Activated CD4-positive, alpha-beta T cell treated with anti-CD3 and anti-CD28 coated beads, Interleukin-2, amount 10 ng/mL, durations not matched to agents 7 days and 5 days (primary cell): ENCODE measurements at regions not wholly inside any gene's neighbourhood (a gene's known extent, or its start where the extent isn't known, plus 50 kb on each side); places are given as distances from the start of the nearest gene placed in this dataset.

ENCODE experiments used
- CTCF ChIA-PET: fragments of 350-600 bp; sonication (Branson Sonifier 250); formaldehyde crosslinking; loops from one replicate; lab custom pipeline; 2021; ENCODE audit warnings: antibody characterized with exemption; lab: Charles Lee
- POLR2A ChIA-PET: fragments of 350-600 bp; sonication (Branson Sonifier 250); formaldehyde crosslinking; loops from one replicate; lab custom pipeline; 2021; ENCODE audit warnings: antibody characterized with exemption; lab: Charles Lee
- DNase-seq: peaks from one replicate; pipeline ENCODE4 v3.0.0-alpha.2; 2020
- H3K27ac Mint-ChIP-seq: one replicate; pipeline ENCODE4 v1.8.0; 2021; ENCODE audit warnings: mild to moderate bottlenecking, moderate library complexity, mixed read lengths
- H3K27me3 Mint-ChIP-seq: one replicate; pipeline ENCODE4 v1.8.0; 2021; ENCODE audit warnings: mixed read lengths
- H3K36me3 Mint-ChIP-seq: one replicate; pipeline ENCODE4 v1.8.0; 2021; ENCODE audit warnings: low read depth, mixed read lengths
- H3K4me1 Mint-ChIP-seq: one replicate; pipeline ENCODE4 v1.8.0; 2021; ENCODE audit warnings: mixed read lengths
- H3K4me3 Mint-ChIP-seq: one replicate; pipeline ENCODE4 v1.8.0; 2021; ENCODE audit warnings: mild to moderate bottlenecking, moderate library complexity, mixed read lengths
- H3K9me3 Mint-ChIP-seq: one replicate; pipeline ENCODE4 v1.8.0; 2021; ENCODE audit warnings: mixed read lengths

DNA sequence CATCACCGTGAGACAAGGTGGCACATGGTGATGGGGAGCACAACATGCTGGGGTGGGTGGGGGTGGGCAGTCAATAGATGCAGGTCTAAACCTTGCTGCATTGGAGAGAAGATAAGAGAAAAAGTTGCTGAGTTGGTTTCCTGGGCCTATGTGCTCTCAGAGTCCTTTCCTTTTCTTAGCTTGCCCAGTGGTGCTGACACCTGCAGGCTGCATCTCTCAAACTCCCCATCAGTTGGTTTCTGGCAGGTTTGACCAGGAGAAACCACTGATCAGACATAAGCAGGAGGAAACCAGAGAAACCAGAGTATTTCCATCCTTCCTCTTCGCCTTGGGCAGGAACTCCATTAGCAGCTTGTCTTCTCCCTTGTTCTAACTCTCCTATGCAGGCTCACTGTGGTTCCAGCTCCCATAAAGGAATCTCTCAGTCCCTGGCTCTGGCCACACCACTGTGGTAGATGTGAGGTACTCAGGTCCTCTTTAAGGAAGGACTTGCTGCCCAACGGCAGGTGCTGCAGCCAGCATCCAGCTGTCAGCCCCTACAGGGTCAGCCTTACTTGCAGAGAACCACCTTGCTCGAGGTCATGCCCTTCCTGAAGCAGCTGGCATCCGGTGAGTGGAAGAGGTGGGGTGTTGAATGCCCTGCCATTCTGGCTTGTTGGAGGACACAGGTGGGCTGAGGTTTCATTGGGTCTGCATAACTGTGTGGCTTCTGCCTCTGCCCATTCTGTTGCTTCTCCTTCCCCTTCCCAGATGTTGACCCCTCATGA is 172.3 kb upstream of the ANKRD28 start:
- Mint-ChIP-seq H3K27ac (no peak overlapping the region), H3K27me3 (no peaks in the 10 kb centered on the region), H3K4me3 (no peak overlapping the region), H3K36me3 (no peaks in the 10 kb centered on the region), H3K4me1 (no peaks in the 10 kb centered on the region), H3K9me3 (no peaks in the 10 kb centered on the region)
- no peak for DNase-seq
- ChIA-PET CTCF (no interaction called here), POLR2A (no interaction called here)

DNA sequence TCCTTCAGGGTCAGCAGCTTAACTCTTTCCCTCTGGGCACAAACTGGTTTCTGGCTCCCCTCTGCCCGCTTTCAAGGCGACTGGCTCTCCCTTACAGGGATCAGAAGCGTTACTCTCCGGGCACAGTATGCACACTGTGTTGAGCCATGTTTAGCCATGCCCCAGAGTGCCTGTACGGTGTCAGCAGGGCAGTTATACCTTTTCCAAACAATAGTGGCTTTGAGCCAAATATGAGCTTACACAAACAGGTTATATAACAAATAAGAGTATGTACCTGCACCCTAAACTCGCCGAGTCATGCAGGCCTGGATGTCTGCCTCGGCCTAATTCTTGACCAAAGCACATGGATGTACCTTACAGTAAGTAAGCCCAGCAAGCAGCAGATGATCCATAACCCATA is 175.6 kb upstream of the ANKRD28 start:
- Mint-ChIP-seq H3K4me1 (no peaks in the 10 kb centered on the region), H3K36me3 (no peaks in the 10 kb centered on the region), H3K9me3 (no peaks in the 10 kb centered on the region), H3K27me3 (no peaks in the 10 kb centered on the region), H3K4me3 (no peak overlapping the region), H3K27ac (no peak overlapping the region)
- no peak for DNase-seq
- ChIA-PET POLR2A (interaction anchor here (0.7 kb wide), 1 partner anchor 28 kb away, joined by 3 read pairs; no protein-coding TSS in a partner anchor), CTCF (interaction anchor here (1.9 kb wide), 1 partner anchor 9 kb away, joined by 4 read pairs; no protein-coding TSS in a partner anchor)

DNA sequence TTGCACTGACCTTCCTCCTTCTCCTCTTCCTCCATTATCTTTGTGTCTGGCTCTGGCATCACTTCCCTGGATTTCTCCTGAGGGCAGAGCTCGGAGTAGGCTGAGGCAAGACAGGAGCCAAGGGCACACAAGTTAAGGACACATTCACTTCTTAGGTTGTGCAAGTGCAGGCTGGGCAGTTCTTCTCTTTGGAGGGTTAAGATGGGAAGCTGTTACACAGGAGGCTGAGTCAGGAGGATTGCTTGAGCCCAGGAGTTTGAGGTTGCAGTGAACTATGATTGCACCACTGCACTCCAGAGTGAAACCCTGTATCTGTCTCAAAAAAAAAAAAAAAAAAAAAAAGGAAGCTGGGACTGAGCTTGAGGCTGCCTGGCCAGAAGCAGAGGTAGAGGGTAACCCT is 176.2 kb upstream of the ANKRD28 start:
- no peaks in the 10 kb centered on the region for H3K4me1 Mint-ChIP-seq
- no peaks in the 10 kb centered on the region for H3K27me3 Mint-ChIP-seq
- no peak overlapping the region for H3K27ac Mint-ChIP-seq
- CTCF ChIA-PET = interaction anchor here (1.9 kb wide), 1 partner anchor 10 kb away, joined by 4 read pairs; no protein-coding TSS in a partner anchor
- POLR2A ChIA-PET = interaction anchor here (0.7 kb wide), 1 partner anchor 28 kb away, joined by 3 read pairs; no protein-coding TSS in a partner anchor
- no peaks in the 10 kb centered on the region for H3K36me3 Mint-ChIP-seq
- DNase-seq = no peak
- H3K4me3 Mint-ChIP-seq = no peak overlapping the region
- H3K9me3 Mint-ChIP-seq = no peaks in the 10 kb centered on the region

DNA sequence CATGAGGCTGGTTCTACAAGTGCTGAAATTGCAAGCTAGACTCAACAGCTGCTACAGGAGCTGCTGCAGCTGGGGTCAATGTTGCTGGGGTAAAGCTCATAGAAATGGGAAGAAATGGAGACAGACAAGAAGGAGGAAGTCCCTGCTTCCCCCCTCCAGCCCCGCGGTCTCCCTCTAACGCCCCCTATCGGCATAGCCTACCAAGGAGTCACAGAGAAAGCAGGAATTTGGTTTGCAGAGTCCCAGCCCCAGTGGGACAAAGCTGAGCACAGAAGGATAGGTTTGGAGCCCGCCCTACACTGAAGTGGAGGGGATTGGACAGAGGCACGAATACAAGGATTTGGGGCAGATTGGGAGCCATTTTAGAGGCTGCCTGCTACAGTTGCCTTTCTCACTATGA is 176.9 kb upstream of the ANKRD28 start:
- no peak for DNase-seq
- ChIA-PET CTCF (interaction anchor here (1.9 kb wide), 1 partner anchor 10 kb away, joined by 4 read pairs; no protein-coding TSS in a partner anchor), POLR2A (no interaction called here)
- Mint-ChIP-seq H3K36me3 (no peaks in the 10 kb centered on the region), H3K9me3 (no peaks in the 10 kb centered on the region), H3K4me1 (no peaks in the 10 kb centered on the region), H3K4me3 (no peak overlapping the region), H3K27ac (no peak overlapping the region), H3K27me3 (no peaks in the 10 kb centered on the region)

DNA sequence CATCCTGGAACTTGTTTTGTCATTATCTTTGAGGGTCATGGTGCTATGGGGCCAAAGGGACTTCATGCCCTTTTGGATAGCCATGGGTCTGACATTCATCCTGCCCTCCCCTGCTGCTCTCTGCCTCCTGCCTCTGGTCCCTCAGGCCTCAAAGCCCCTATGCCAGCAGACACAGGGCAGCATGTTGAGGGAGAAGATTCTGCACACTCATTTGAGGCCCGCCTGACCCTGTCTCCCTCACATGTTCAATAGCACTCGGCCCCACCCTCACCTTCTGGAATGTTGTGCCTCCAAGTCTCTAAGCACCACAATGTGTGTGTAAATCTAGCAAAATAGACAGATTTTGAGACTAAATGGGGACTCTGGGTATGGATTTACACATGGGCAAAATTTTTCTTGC is 178.7 kb upstream of the ANKRD28 start:
- H3K27me3 Mint-ChIP-seq = no peaks in the 10 kb centered on the region
- no peak for DNase-seq
- no peak overlapping the region for H3K27ac Mint-ChIP-seq
- H3K4me1 Mint-ChIP-seq = no peaks in the 10 kb centered on the region
- H3K4me3 Mint-ChIP-seq = no peak overlapping the region
- H3K36me3 Mint-ChIP-seq = no peaks in the 10 kb centered on the region
- CTCF ChIA-PET = no interaction called here
- POLR2A ChIA-PET = no interaction called here
- H3K9me3 Mint-ChIP-seq = no peaks in the 10 kb centered on the region

DNA sequence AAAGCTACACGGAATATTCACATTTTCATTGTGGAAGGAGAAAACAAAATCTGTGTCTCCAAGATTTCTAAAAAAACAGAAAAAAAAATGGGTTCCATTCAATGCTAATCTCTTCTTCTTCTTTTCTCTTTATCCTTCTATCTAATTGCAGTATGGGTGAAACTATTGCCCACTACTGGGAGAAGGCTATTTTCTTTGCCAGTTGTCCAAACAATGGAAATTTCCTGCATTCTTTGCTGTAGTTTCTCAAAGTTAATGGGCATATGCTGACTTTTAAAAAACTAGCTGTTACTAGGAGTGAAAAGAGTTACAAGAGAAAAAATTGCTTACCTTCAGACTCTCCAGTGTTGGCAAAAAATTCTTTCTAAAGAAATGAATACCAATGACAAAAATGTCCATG is 179.3 kb upstream of the ANKRD28 start:
- Mint-ChIP-seq H3K27ac (no peak overlapping the region), H3K9me3 (no peaks in the 10 kb centered on the region), H3K27me3 (no peaks in the 10 kb centered on the region), H3K4me1 (no peaks in the 10 kb centered on the region), H3K4me3 (no peak overlapping the region), H3K36me3 (no peaks in the 10 kb centered on the region)
- DNase-seq = no peak
- ChIA-PET CTCF (interaction anchor here (0.9 kb wide), 1 partner anchor 11 kb away, joined by 3 read pairs; no protein-coding TSS in a partner anchor), POLR2A (no interaction called here)

DNA sequence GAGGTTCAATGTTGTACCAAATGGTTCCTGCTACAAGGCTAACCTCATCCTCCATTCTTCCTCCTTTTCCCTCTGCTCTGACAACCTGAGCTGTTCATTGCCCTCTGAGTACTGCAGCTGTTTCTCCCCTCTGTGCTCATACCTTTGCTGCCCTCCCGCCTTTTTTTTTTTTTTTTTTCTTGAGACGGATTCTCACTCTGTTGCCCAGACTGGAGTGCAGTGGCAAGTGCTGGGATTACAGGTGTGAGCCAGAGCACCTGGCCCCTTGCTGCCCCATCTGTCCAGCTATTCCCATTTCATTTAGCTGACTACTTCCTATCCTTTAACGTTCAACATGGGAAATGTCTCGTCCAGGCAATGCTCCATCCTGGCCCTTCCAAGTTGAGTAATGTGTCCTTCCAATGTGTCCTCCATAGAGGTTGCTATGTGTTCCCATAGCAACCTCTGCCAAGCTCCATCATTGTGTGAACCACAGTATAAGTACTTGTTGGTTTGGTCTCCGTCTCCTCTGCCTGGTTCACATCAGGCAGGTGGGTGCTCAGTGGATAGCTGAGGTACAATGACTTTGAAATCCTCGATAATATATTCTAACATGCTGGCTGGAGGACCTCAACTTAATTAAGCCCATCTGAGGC is 179.9 kb upstream of the ANKRD28 start:
- ChIA-PET CTCF (interaction anchor here (0.5 to 0.9 kb wide), 4 partner anchors 11 to 1291 kb away, joined by 3 read pairs; no protein-coding TSS in a partner anchor), POLR2A (no interaction called here)
- no peak overlapping the region for H3K4me3 Mint-ChIP-seq
- H3K27me3 Mint-ChIP-seq = no peaks in the 10 kb centered on the region
- H3K4me1 Mint-ChIP-seq = no peaks in the 10 kb centered on the region
- no peaks in the 10 kb centered on the region for H3K9me3 Mint-ChIP-seq
- H3K36me3 Mint-ChIP-seq = no peaks in the 10 kb centered on the region
- no peak overlapping the region for H3K27ac Mint-ChIP-seq
- DNase-seq = no peak

DNA sequence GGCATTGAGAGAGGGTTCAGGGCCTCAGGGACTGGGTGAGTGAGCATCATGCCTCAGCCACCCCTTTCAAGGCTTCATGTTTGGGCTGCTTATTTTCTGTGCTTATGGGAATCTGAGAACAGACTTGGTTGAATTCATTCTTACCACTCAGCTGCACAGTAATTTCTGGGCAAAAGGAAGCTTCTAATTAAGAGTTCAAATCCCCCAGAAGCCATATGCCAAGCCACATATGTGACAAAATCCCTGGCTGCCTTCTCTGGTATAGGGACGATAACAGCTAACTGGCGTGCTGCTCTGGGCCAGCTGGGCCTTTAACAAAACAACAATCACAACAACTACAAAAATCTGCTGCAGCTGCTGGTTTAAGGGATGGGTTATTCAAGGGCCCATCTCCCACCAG is 181.0 kb upstream of the ANKRD28 start:
- ChIA-PET CTCF (interaction anchor here (0.6 to 1.0 kb wide), 2 partner anchors 10 to 109 kb away, joined by 5 to 10 read pairs; no protein-coding TSS in a partner anchor), POLR2A (no interaction called here)
- Mint-ChIP-seq H3K27me3 (peaks cover under 1% of the 10 kb centered on the region), H3K36me3 (no peaks in the 10 kb centered on the region), H3K9me3 (no peaks in the 10 kb centered on the region), H3K27ac (no peak overlapping the region), H3K4me3 (no peak overlapping the region), H3K4me1 (no peaks in the 10 kb centered on the region)
- DNase-seq = no peak

DNA sequence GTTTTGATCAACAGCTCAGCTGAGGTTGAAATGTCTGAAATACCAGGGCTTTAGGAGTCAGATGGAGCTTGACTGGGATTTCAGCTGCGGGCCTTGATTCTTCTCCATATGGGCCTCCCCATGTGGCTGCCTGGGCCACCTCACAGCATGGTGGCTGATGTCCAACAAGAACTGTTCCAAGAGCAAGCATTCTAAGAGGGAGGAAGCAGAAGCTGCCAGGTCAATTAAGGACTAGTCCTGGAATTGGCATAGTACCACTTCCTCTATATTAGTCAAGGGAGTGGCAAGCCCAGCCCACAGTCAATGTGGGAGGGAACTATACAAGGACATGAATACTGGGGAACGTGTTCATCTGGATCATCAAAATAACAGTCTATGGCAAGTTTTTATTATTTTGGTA is 181.7 kb upstream of the ANKRD28 start:
- H3K9me3 Mint-ChIP-seq = no peaks in the 10 kb centered on the region
- H3K36me3 Mint-ChIP-seq = no peaks in the 10 kb centered on the region
- DNase-seq = no peak
- H3K4me1 Mint-ChIP-seq = no peaks in the 10 kb centered on the region
- POLR2A ChIA-PET = no interaction called here
- H3K4me3 Mint-ChIP-seq = no peak overlapping the region
- CTCF ChIA-PET = interaction anchor here (1.0 kb wide), 1 partner anchor 11 kb away, joined by 10 read pairs; no protein-coding TSS in a partner anchor
- H3K27ac Mint-ChIP-seq = no peak overlapping the region
- peaks cover 2% of the 10 kb centered on the region for H3K27me3 Mint-ChIP-seq

DNA sequence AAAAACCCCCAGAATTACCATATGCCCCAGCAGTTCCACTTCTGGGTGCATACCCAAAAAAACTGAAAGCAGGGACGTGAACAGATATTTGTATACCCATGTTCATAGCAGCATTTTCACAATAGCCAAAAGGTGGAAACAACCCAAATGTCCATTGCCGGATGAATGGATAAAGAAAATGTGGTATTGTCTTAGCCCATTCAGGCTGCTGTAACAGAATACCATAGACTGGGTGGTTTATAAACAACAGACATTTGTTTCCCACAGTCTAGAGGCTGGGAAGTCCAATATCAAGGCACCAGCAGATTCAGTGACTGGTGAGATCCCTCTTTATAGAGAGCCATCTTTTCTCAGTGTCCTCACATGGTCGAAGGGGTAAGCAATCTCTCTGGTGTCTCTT is 182.1 kb upstream of the ANKRD28 start:
- DNase-seq = no peak
- Mint-ChIP-seq H3K27ac (no peak overlapping the region), H3K9me3 (no peaks in the 10 kb centered on the region), H3K27me3 (peaks cover 2% of the 10 kb centered on the region), H3K36me3 (no peaks in the 10 kb centered on the region), H3K4me1 (no peaks in the 10 kb centered on the region), H3K4me3 (no peak overlapping the region)
- ChIA-PET POLR2A (no interaction called here), CTCF (no interaction called here)

DNA sequence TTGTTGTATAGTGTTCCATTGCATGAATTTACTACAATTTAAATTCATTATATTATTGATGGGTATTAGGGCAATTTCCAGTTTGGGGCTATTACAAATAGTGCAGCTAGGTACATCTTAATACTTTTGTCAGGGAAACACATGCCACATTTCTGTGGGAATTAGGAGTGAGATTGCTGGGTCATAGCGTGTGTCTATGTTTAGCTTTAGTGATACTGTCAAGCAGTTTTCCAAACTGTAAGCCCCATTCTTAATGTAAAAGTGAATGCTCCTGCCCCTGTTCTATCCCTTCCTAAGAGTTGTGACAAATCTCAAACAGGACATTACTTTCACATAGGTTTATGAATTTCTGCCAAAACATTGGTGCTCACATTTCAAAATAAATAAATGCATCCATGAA is 184.5 kb upstream of the ANKRD28 start:
- Mint-ChIP-seq H3K27me3 (peaks cover 7% of the 10 kb centered on the region), H3K4me3 (no peak overlapping the region), H3K27ac (no peak overlapping the region), H3K36me3 (no peaks in the 10 kb centered on the region), H3K9me3 (peaks cover 4% of the 10 kb centered on the region), H3K4me1 (no peaks in the 10 kb centered on the region)
- POLR2A ChIA-PET = no interaction called here
- no peak for DNase-seq
- CTCF ChIA-PET = interaction anchor here (0.6 kb wide), 1 partner anchor 312 kb away, joined by 4 read pairs; no protein-coding TSS in a partner anchor

DNA sequence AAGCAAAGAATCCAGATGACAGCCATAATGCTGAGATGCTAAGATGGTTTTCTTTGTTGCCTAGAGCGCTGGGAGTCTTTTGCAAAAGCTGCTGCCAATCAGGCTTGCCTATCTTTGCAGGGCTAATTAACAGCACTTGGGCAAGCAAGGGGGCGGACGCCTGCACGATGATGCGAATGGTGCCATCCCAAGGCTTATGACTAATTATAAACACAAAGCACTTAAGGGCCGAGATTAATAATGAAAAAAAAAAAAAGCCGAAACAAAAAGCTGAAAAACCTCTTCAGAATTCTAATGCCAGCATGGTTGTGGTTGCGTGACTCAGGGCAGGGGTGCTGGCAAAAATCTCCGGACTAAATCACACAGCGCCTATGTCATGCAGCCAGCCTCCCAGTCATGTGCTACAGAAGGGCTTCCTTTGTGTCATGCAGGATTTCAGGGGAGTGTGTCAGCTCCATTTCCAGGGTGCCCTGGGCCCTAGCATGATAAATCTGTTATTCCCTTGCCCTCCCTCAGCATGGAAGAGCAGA is 185.0 kb upstream of the ANKRD28 start:
- Mint-ChIP-seq H3K27me3 (peaks cover 7% of the 10 kb centered on the region), H3K27ac (no peak overlapping the region), H3K4me1 (no peaks in the 10 kb centered on the region), H3K36me3 (no peaks in the 10 kb centered on the region), H3K4me3 (no peak overlapping the region), H3K9me3 (peaks cover 7% of the 10 kb centered on the region)
- no peak for DNase-seq
- ChIA-PET CTCF (interaction anchor here (0.6 kb wide), 1 partner anchor 311 kb away, joined by 4 read pairs; no protein-coding TSS in a partner anchor), POLR2A (no interaction called here)

DNA sequence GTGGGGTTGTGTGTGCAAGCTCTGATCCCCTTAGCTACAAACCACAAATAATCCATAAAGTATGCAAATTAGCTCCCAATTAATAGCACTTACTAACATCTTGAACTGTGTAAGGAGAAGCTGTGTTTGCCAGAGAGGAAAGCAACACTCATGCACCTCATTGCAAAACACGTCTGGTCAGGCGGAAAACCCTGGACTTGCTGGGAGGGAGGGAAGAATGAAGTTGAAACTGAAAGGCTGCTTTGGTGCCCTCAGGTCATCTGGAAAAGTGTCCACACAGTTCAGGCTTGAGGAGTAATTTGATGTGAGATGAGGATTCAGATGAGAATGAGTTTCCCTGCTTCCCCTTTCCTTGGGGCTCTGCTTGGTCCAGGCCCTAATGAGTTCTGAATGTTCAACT is 185.5 kb upstream of the ANKRD28 start:
- no peaks in the 10 kb centered on the region for H3K36me3 Mint-ChIP-seq
- DNase-seq = no peak
- ChIA-PET CTCF (interaction anchor here (0.6 kb wide), 1 partner anchor 386 kb away, joined by 4 read pairs; no protein-coding TSS in a partner anchor), POLR2A (no interaction called here)
- no peaks in the 10 kb centered on the region for H3K4me1 Mint-ChIP-seq
- H3K27ac Mint-ChIP-seq = no peak overlapping the region
- H3K27me3 Mint-ChIP-seq = peaks cover 7% of the 10 kb centered on the region
- no peak overlapping the region for H3K4me3 Mint-ChIP-seq
- peaks cover 7% of the 10 kb centered on the region for H3K9me3 Mint-ChIP-seq
